Gastrocnemius medialis (tissue), 4 donors: ENCODE measurements at regions not wholly inside any gene's neighbourhood (a gene's known extent, or its start where the extent isn't known, plus 50 kb on each side); places are given as distances from the start of the nearest gene placed in this dataset.
A peak's percentile ranks its signal among the peaks of the same experiment; 100 is the strongest.

Experiments
- ATAC-seq, 2 donors: fragments of 150-250 bp; one replicate each; pipeline ENCODE4 v1.9.1; 2016
- DNase-seq, 2 donors: peaks; one replicate each; pipeline ENCODE4 v3.0.0-alpha.2; 2019
- H3K27ac ChIP-seq, 4 donors: fragments of 200-600 bp; sonication (generic); 1 replicate in 1 of 4; 2 replicates in 3 of 4; pipeline ENCODE4 v1.5.1; 2016 to 2018; ENCODE audit warnings: mild to moderate bottlenecking in 2 of 4, moderate library complexity in 1 of 4
- H3K27me3 ChIP-seq, 3 donors: fragments of 200-600 bp; sonication (generic) in 2 of 3; 1 replicate in 1 of 3; 2 replicates in 2 of 3; pipeline versions ENCODE4 v1.5.1 to v1.6.0; 2016 to 2019; ENCODE audit warnings: mild to moderate bottlenecking in 1 of 3, moderate library complexity in 1 of 3
- H3K36me3 ChIP-seq, 2 donors: fragments of 200-600 bp; sonication (generic) in 1 of 2; one replicate each; pipeline ENCODE4 v1.5.1; 2017 to 2018
- H3K4me1 ChIP-seq, 2 donors: fragments of 200-600 bp; sonication (generic) in 1 of 2; one replicate each; pipeline ENCODE4 v1.5.1; 2016 to 2017; ENCODE audit warnings: mild to moderate bottlenecking in 2 of 2
- H3K4me3 ChIP-seq, 4 donors: fragments of 200-600 bp; sonication (generic) in 3 of 4; 1 replicate in 1 of 4; 2 replicates in 3 of 4; pipeline ENCODE4 v1.5.1; 2016 to 2019; ENCODE audit warnings: mild to moderate bottlenecking in 2 of 4
- H3K9me3 ChIP-seq, 3 donors: fragments of 200-600 bp; sonication (generic) in 2 of 3; 1 replicate in 1 of 3; 2 replicates in 2 of 3; pipeline ENCODE4 v1.5.1; 2016 to 2019
- POLR2A ChIP-seq, 2 donors: fragments of 450-650 bp; IDR thresholded peaks; one replicate each; pipeline ENCODE4 v1.6.1; 2017; ENCODE audit warnings: antibody characterized with exemption in 2 of 2, mild to moderate bottlenecking in 2 of 2, moderate library complexity in 2 of 2
- in situ Hi-C, 4 donors: fragments of 200-750 bp; cut with MboI; loops; one replicate each; pipeline versions ENCODE4 v1.15.0 to v1.8.0; 2017; ENCODE audit warnings: low sequenced_read_pairs in 4 of 4
- intact Hi-C: fragments of 100-400 bp; cut with DNase I; formaldehyde crosslinking; loops from one replicate; pipeline ENCODE4 v1.15.1; 2023; ENCODE audit warnings: low total_unique reads
- TF ChIP-seq, protein P1 (sequence below), 5 experiments: fragments of 450-650 bp in 3 of 5; fragments of 200-600 bp in 2 of 5; sonication (generic) in 2 of 5; IDR thresholded peaks in 4 of 5; conservative IDR thresholded peaks in 1 of 5; 1 replicate in 4 of 5; 2 replicates in 1 of 5; pipeline ENCODE4 v1.5.1; 2016 to 2019; ENCODE audit warnings: antibody characterized with exemption in 5 of 5, mild to moderate bottlenecking in 3 of 5, moderate library complexity in 3 of 5

- ATAC-seq = no peak
- in situ Hi-C loops = no loop called here
- TF ChIP-seq, protein P1, sequence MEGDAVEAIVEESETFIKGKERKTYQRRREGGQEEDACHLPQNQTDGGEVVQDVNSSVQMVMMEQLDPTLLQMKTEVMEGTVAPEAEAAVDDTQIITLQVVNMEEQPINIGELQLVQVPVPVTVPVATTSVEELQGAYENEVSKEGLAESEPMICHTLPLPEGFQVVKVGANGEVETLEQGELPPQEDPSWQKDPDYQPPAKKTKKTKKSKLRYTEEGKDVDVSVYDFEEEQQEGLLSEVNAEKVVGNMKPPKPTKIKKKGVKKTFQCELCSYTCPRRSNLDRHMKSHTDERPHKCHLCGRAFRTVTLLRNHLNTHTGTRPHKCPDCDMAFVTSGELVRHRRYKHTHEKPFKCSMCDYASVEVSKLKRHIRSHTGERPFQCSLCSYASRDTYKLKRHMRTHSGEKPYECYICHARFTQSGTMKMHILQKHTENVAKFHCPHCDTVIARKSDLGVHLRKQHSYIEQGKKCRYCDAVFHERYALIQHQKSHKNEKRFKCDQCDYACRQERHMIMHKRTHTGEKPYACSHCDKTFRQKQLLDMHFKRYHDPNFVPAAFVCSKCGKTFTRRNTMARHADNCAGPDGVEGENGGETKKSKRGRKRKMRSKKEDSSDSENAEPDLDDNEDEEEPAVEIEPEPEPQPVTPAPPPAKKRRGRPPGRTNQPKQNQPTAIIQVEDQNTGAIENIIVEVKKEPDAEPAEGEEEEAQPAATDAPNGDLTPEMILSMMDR (IDR thresholded peaks at IDR 0.05 in 4 of 5, conservative IDR thresholded peaks at IDR 0.05 in 1 of 5) = no peak
- no peak for TF ChIP-seq POLR2A (IDR thresholded peaks at IDR 0.05)
Observed at GRCh38 chr2:146665800-146666199, 1179.0 kb upstream of the ACVR2A start.

DNA sequence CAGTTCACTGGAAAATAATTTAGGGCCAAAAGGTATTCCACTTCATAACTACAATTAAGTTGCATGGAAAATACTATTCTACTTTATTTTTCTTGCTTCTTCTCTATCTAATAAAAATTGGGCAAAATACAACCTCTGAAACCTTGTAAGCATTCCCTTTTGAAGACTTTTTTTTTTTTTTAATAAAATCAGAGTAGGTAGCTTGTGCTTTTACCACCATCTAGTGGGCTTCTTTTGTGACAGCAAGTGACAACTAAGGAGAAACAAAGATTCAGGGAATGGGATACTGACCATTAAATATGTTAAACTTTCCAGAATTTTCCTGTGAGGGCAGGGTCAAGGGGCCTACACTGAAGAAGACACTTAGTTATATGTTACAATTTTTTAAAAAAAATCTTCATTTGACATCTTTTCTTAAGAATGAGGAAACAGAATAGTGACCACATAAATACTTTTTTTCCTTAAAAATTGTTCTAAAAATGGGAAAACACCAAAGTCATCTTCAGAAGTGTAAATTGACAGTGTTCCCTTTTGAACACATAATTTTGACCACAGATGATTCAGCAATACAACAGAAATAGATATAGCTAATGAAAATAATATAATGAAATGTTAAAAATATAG lies 1183.2 kb upstream of the ACVR2A start:
- H3K36me3 ChIP-seq = no peaks in the 10 kb centered on the region
- no peak for DNase-seq
- no peaks in the 10 kb centered on the region for H3K9me3 ChIP-seq
- H3K27me3 ChIP-seq = no peaks in the 10 kb centered on the region
- in situ Hi-C loops (no loop called here), intact Hi-C loops (no loop called here)
- no peaks in the 10 kb centered on the region for H3K4me1 ChIP-seq
- no peak overlapping the region for H3K4me3 ChIP-seq
- no peak for ATAC-seq
- TF ChIP-seq, protein P1 (IDR thresholded peaks at IDR 0.05 in 4 of 5, conservative IDR thresholded peaks at IDR 0.05 in 1 of 5) = peak in 3 of 5 experiments; percentile 6 to 40 (median 37)
- TF ChIP-seq POLR2A (IDR thresholded peaks at IDR 0.05) = no peak
- H3K27ac ChIP-seq = no peak overlapping the region

More at GRCh38 chr2:146665800-146666199, 1179.0 kb upstream of the ACVR2A start:
- Histone ChIP-seq H3K4me1 (no peaks in the 10 kb centered on the region), H3K36me3 (no peaks in the 10 kb centered on the region), H3K27me3 (no peaks in the 10 kb centered on the region), H3K4me3 (no peak overlapping the region), H3K9me3 (no peaks in the 10 kb centered on the region), H3K27ac (no peak overlapping the region)
- intact Hi-C loops = no loop called here
- no peak for DNase-seq

- intact Hi-C loops (no loop called here), in situ Hi-C loops (no loop called here)
- no peaks in the 10 kb centered on the region for H3K36me3 ChIP-seq
- no peak overlapping the region for H3K4me3 ChIP-seq
- TF ChIP-seq, protein P1 (IDR thresholded peaks at IDR 0.05 in 4 of 5, conservative IDR thresholded peaks at IDR 0.05 in 1 of 5) = no peak
- no peak for TF ChIP-seq POLR2A (IDR thresholded peaks at IDR 0.05)
- no peak overlapping the region for H3K27ac ChIP-seq
- no peaks in the 10 kb centered on the region for H3K4me1 ChIP-seq
- H3K9me3 ChIP-seq = no peaks in the 10 kb centered on the region
- ATAC-seq = no peak
- H3K27me3 ChIP-seq = no peaks in the 10 kb centered on the region
- DNase-seq = no peak
Observed at GRCh38 chr2:146659976-146660375, 1184.9 kb upstream of the ACVR2A start.

DNA sequence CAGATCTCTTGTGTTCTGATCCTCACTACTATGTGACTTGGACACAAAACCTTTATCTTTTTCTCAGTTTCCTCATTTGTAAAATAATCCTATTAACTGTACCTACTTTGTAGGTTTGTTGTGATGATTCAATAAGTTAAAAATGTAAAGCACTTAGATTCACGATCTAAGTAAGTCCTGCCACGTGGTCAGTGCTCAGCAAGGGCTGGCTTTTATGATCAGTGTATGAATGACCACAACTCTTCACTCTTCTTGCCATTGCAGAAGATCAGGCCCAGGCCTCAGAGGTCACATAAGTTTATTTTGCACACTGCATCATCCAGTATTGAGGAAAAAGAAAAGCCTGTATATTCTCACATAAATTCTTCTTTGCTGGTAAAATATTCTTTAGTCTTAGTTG lies 1192.5 kb upstream of the ACVR2A start:
- no peak for ATAC-seq
- intact Hi-C loops = no loop called here
- in situ Hi-C loops = no loop called here

More for the DNA sequence above, 1192.5 kb upstream of the ACVR2A start:
- DNase-seq = no peak
- H3K27ac ChIP-seq = no peak overlapping the region
- no peaks in the 10 kb centered on the region for H3K4me1 ChIP-seq
- no peaks in the 10 kb centered on the region for H3K9me3 ChIP-seq
- H3K36me3 ChIP-seq = no peaks in the 10 kb centered on the region
- H3K4me3 ChIP-seq = no peak overlapping the region
- H3K27me3 ChIP-seq = no peaks in the 10 kb centered on the region
- TF ChIP-seq POLR2A (IDR thresholded peaks at IDR 0.05) = no peak
- TF ChIP-seq, protein P1 (IDR thresholded peaks at IDR 0.05 in 4 of 5, conservative IDR thresholded peaks at IDR 0.05 in 1 of 5) = no peak
